GM21825 (cell line): ENCODE measurements at regions not wholly inside any gene's neighbourhood (a gene's known extent, or its start where the extent isn't known, plus 50 kb on each side); places are given as distances from the start of the nearest gene placed in this dataset.

Source experiments
- ATAC-seq: cut with Tn5 transposase; IDR thresholded peaks from one replicate; pipeline ENCODE4 v1.9.1; 2021; ENCODE audit warnings: mild to moderate bottlenecking, moderate library complexity; ENCODE audit not compliant: unreplicated experiment

DNA sequence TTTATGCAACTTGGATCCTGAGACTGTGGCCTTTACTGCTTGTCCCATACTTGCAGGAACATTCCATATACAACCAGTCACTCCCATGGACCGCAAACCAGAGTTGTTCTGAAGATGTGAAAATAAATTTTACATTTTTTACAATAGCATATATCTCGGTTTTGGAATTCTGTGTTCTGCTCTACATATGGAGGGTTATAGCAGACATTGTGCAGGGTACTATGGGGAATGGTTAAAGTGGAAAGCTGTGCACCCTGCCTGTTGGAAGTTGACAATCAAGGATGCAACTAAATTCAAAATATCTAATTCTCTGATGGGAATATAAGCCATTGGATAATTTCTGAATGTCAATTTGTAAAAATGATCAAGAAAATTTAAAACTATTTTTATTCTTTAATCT lies 603.3 kb downstream of the RAB28 start:
- ATAC-seq, result no peak

DNA sequence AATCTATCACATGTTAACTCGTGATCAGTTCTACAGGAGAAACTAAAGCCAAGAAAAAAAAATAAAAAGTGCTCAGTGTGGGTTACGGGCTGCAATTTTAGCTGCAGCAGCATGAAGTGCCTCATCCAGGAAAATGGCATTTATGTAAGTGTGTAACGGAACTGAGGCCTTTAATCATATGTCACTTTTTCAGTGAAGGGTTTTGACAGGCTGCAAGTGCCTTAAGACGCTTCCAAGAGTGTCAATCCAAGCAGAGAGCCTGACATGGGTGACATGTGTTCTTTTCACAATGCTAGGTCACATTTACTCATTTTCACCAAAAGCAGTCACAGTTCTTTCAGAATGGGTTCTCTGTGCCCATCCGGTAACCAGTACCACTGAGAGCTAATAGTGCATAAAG lies 604.6 kb downstream of the RAB28 start:
- no peak for ATAC-seq

DNA sequence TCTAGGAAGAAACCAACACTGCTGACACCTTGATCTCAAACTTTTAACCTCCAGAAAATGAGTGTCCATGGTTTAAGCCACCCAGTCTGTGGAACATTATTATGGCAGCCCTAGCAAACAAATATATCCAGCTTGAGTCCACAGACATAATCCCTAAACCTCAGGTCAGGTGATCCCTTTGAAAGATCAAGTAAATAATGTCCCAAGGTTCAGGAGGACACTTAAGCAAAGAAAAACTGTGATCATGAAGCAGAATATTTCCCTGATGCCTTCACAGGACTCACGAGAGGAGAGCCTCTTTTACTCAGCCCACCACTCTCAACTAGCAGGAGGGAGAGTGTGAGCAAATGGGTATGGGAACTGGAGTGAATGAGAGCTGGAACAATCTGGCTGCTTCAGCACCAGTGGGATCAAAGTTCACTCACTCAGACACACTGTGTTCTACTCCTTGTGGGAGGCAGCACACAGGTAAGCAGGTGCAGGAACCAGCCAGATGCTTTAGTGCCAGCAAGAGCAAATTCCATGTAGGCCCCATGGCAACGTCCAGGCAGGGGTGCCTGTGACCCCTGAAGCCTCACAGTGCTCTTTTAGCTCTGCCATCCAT lies 608.4 kb downstream of the RAB28 start:
- ATAC-seq, result no peak

DNA sequence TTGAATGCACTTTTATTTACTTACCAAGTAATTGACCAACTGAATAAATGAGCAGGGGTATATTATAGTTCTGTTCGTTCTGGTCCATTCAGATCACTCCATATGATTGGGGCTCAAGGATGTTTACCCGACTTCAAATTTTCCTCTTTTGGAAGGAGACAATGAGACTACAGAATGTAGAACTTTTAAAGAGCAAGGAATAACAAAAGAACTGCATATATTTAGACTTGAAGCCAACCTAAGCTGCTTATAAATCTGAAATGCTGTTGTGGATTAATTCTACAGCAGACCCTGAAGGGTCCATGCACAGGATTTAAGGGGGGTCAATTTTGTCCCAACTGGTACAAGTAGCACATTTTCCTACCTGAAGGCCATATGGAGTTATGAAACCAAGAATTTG lies 610.8 kb downstream of the RAB28 start:
- no peak for ATAC-seq

DNA sequence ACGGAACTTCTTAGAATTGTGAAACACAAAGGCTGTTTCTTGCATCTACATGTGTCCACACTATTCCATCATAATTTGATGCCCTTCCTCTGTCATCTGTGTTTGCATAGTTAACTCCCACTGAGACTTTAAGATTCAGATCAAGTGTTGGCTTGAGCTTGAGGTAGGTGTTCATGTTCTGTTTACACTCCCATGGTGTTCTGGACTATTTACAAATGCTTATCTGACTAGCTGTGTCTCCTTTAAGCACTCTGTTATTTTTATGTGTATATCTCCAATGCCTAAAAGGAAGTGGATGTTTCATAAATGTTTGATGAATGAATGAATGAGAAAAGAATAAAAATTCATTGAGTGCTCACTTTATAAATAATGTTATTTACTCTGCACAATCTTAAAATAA lies 622.7 kb downstream of the RAB28 start:
- ATAC-seq, result no peak

DNA sequence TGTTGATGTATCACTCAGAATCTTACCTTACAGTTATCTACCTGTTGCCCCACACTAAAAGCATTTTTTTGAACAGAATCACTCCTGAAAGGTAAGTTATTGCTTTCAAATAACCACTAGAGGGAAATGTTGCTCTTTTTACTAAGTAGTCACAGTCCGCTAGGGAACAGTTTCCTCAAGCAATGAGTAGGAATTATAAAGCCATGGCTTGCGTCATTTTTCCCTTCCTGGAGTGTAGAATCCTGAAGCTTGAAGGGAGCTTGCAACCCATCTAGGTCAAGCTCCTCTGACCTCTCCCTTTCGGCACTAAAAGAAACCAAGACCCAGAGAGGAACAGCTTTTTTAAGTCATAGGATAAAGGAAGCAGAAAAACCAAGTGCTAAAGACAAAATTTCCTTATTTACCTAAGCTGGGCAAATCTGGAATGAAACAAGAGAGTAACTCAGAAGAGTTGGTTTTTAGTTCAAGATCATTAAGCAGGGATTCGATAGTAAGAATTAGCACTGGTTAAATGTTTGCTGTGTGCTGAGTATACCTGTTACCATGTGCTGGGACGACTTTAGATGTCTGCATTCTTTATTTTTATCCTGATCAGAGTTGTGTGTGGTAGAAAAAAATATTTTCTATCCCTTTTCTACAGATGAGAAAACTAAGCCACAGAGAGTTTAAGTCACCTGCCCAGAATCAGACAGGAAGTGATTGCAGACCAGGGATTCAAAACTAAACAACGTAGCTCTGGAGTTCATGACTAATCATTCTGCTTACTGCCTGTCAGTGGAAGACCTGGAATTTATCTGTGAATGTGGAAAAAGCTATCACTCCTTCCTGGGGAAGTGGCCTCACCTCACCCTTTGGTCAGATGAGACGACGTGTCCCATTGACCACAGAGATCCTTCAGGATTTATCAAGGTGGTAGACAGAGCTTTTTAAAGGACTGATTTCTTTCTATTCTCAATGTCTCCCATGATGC lies 631.5 kb downstream of the RAB28 start:
- ATAC-seq, result no peak

DNA sequence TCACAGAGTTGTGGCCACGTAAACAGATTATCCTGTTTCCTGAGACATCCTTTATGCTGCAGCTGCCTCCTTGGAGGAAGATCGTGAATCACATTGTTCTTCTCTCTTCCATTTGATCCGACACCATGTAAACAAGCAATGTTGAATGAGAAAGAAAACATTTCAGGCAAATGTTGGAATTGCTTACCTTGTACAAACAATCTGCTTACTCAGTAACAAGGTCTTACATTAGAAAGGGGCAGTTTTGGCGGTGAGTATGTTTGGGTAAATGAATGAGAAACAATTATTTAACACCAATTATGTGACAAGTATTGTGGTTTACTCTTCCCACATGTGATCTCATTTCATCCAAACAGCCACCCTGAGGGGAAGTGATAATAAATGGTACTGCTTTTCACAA lies 637.8 kb downstream of the RAB28 start:
- ATAC-seq, result no peak

DNA sequence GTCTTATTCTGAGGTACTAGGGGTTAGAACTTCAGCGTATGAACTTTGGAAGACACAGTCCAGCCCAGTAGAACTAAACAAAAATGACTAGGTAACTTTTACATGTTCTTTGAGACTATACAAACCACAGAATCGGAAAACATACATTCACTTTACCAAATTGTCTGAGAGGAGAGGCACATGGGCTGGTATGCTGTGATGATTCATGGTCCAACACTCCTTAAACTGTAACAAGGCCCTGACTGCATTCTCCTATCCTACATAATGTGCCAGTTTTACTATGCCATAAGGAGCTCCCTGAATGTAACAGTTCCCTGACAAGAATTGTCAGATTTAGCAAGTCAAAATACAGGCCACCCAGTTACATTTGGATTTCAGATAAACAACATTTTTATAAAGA lies 640.0 kb downstream of the RAB28 start:
- ATAC-seq, result no peak

DNA sequence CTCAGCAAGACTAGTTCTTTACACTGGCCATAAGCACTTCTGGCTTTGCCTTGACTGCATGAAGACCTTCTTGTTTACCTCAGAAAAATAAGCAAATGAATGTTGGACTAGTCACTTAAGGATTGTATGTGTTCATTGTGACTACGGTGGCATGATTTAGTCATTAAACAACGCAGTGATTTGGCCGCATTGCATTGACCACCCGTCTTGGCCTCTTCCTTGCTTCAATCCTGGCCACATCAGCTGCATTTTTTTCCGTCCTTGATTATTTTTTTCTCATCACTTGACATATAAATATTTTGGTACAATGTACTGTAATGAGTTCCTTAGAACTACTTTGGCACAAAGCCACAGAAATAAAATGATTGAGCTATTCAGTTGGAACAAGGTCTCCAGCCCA lies 656.2 kb downstream of the RAB28 start:
- ATAC-seq, result no peak

DNA sequence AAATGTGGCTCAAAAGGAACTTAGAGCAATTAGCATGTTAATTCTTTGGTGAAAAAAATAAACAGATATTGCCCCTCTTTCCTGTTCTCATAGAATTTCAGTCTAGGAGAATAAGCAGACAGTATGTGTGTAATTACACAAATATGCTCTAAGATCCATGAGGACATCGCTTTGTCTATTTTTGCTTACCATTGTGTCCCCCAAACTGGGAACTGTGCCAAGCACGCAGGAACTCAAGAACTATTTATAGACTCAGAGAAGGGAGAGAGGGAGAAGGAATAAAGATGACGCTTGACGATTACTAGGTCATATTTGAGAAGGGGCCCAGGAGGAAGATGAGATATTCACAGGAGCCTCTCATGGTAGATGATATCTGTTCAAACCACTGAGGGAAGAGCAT lies 692.6 kb downstream of the RAB28 start:
- ATAC-seq, result no peak

DNA sequence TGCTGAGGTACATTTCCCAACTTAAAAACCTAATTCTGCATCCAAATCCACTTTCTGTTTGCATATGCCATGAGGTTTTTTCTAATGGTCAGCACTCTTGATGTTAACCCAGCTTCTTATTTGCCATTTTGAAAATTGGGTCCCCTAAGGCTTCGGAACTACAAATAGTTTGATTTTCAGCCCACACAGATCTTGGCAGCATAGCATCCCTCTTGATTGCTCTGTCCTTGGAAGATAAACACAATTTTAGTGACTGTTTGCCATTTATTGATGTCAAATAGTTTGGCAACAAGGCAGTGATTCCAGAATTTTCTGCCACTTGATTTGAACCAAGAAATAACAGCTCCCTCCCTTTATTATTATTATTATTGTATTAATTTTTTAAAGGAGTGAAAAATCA lies 696.9 kb downstream of the RAB28 start:
- ATAC-seq, result no peak

DNA sequence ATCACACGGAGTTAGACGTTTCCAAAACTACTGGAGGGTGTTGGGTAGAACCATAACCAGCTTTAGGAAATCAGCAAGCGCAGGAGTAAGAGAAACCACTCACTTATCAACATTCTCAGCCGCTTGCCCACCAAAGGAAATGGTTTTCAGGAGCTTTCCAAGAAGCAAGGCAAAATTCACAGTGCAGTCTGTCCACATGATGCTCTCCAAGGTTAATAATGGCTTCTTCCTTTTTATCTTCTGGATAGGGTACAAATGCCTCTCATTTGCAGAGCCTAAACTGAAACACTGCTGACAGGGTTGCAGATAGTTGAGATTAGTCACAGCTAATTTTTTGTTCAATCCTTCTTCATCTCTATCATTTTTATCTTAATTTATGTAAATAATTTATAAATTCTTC lies 705.4 kb downstream of the RAB28 start:
- ATAC-seq, result no peak

DNA sequence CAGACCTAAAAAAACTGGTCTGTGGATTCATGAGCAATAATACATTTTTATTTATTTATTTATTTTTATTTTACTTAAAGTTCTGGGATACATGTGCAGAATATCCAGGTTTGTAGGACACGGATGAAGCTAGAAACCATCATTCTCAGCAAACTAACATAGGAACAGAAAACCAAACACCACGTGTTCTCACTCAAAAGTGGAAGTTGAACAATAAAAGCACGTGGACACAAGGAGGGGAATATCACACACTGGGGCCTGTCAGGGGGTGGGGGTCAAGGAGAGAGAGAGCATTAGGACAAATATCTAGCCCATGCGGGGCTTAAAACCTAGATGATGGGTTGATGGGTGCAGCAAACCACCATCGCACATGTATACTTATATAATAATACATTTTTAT lies 705.9 kb downstream of the RAB28 start:
- ATAC-seq, result no peak

DNA sequence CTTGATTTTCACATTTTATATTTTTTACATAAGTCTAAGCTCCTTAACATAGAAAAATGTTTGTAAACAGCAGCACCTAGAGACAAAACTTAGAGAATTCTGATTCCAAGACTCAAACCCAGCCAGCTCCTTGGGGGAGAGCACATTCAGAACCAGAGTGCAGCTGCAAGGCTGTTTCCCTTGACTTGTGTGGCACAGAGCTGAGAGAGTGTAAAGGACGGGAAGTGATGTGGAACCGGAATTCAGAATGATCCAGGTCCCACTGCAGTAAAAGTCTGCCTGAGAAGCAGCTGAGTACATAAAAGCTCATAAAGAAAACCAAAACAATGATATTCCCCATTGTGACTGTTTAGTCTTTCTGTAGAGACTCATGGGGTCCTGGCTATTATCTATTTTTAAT lies 713.8 kb downstream of the RAB28 start:
- no peak for ATAC-seq

DNA sequence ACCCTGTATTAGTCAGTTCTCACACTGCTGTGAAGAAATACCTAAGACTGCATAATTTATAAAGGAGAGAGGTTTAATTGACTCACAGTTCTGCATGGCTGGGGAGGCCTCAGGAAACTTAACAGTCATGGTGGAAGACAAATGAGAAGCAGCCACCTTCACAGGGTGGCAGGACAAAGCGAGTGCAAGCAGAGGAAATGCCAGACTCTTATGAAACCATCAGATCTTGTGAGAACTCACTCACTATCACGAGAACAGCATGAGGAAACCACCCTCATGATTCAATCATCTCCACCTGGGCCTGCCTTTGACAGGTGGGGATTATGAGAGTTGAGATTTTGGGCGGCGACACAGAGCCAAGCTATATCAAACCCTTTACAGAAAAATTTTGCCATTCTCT lies 722.4 kb downstream of the RAB28 start:
- no peak for ATAC-seq

DNA sequence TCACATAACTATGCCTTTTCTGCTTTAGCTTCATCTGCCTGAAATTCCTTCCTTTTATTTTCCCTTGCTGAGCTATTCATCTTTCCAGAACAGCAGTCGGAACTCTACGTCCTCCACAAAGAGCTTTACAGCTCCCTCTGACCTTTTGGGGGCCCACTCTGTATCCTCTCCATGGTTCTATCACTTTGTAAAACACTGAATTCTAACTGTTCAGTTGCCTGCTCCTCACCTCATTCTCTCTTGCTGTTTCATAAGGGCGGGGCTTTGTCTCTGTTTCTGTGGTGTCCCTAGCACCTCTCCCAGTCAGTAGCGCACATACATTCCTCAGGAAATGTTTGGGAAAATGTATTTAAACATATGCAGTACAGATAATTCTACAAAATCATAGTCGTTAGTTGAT lies 737.0 kb downstream of the RAB28 start:
- no peak for ATAC-seq

DNA sequence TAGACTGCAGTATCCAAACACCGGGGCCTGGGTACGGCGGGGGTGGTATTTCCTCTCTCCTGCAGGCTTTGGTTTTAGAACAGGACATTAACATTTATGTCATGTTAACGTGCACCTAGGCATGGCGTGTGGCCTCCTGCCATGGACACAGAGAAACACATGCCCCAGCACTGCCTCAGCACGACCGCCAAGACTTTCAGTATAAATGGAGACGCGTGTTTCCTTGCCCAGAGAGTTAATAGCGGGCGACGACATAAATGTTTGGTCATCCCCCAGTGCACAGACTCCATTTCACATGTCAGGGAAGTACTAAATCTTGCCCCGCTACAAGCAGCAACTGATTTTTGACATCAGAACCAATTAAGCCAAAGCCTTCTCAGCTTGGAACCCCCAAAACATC lies 737.9 kb downstream of the RAB28 start:
- no peak for ATAC-seq

DNA sequence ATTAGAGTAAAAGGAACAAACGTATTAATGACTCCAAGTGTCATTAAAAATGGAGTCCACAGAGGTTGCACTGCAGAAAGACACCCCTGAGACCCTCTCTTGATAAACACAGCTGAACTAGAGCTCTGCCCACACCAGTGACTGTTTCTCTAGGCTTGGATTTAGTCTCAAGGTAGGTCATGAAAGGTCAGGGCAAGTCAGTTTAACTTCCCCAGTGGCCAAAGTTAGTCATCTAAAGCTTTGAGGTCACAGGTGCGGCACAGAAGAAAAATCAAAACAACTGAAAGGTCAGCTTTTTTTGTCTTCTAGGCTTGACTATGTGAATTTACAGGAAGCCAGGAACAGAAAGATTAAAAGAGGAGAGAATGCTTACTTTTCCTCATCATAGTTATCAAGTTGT lies 749.6 kb downstream of the RAB28 start:
- ATAC-seq, result no peak

DNA sequence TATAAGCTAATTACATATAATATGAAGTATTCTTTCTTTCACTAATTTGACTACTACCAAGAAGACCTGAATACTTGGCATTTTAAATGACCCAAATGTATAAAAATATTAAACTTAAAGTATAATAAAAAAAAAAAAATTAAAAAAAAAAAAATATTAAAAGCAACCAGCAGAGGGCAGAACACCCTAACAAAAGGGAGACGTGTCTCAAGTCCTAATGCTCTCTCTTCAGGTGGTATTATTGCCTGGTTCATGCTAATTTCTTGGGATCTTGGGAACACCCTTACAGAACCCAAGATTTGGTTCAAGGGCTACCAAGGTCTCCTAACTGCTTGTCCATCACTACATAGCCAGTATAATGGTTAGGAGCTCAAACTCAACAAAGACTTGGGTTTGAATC lies 754.8 kb downstream of the RAB28 start:
- ATAC-seq, result no peak

DNA sequence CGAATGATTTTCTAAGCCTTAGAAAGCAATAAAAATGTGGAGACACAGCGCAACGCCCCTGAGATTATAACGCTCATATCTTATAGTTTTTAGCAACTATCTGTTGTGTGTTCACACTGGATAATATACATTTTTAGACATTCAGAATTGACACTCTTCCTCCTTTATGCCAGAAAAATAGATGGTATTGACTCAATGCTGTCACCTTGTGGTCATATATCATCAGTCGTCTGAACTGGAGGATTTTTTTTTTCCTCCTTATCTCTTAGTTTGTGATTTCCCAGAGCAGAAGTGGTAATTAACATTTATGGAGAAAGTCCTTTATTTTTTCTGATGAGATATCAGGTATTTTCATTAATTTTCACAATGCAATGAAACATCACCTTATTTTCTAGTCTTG lies 759.6 kb downstream of the RAB28 start:
- no peak for ATAC-seq

DNA sequence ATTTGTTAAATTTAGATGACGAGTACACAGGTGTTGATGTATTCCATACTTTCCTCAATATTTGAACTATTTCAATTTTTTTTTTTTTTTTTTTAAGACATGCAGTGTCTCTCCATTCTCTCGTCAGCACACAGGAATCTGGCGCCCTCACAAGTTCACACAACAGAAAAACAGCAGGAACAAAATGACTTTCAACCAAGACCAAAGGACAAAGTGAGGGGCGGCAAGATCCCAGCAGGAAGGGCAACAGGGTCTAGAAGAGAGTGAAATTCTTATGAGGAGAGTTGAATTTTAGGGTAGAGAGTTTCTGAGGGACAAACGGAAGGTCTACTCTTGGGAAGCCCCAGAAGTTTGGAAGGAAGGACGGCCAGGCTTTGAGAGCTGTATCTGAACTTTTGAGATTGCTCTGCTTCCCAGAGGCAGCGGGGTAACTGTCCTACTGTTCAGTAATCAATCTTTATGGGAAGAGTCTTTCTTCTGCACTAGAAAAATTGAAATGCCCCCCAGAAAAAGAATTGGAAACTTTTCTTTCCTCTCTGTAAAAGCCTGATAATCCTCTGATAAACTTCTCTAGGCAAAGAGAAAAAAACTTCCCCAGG lies 760.2 kb downstream of the RAB28 start:
- ATAC-seq, result no peak

DNA sequence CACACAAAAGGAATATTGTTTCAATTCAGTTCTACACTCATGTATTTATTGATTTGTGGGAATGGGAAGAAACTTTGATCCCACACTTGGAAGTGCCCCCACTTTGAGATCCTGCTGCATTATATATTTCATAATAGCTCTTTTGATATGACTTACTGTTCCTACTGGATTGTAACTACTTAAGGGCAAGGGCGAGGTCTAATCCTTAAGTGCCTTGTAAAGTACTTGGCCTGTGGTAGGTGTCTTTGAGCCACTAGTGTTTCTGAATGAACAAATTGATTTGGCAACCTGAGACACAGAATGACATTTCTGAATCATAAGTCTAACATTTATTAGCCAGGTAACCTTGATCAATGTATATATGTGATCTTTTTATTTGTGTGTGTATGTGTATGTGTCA lies 767.2 kb downstream of the RAB28 start:
- ATAC-seq, result no peak
